H1 (cell line): ENCODE measurements at regions not wholly inside any gene's neighbourhood (a gene's known extent, or its start where the extent isn't known, plus 50 kb on each side); places are given as distances from the start of the nearest gene placed in this dataset.

ENCODE experiments used
- CTCF ChIA-PET: fragments of 300-600 bp; sonication (Branson Sonifier 250); formaldehyde crosslinking; loops from one replicate; lab custom pipeline; 2021; ENCODE audit not compliant: partially characterized antibody; lab: Charles Lee
- POLR2A ChIA-PET: fragments of 300-600 bp; sonication (Branson Sonifier 250); formaldehyde crosslinking; loops from one replicate; lab custom pipeline; 2021; ENCODE audit warnings: inconsistent platforms; ENCODE audit not compliant: partially characterized antibody; lab: Charles Lee
- DNase-seq, 2 experiments: peaks; one replicate each; pipeline versions ENCODE4 v3.0.0 to v3.0.0-alpha.2; 2010 to 2022; ENCODE audit warnings: low spot score in 2 of 2, low read depth in 1 of 2, mixed read lengths in 1 of 2
- FAIRE-seq: peaks from 2 replicates; lab custom pipeline; 2011; peaks lifted over from hg19 to GRCh38; lab: Jason Lieb, UNC
- H2AFZ ChIP-seq: 2 replicates; pipeline ENCODE4 v1.8.1; 2012; ENCODE audit warnings: low read length, inconsistent platforms
- H2AK5ac ChIP-seq: 2 replicates; pipeline ENCODE4 v1.6.1; 2013; ENCODE audit warnings: low read depth, low read length
- H2BK120ac ChIP-seq: replicated peaks from 2 replicates; pipeline ENCODE3; 2013; ENCODE audit warnings: low read depth, low read length, inconsistent platforms
- H2BK12ac ChIP-seq: 2 replicates; pipeline ENCODE4 v1.6.1; 2013; ENCODE audit warnings: low read depth, low read length
- H2BK15ac ChIP-seq: 2 replicates; pipeline ENCODE4 v1.6.1; 2013; ENCODE audit warnings: low read length
- H2BK20ac ChIP-seq: 2 replicates; pipeline ENCODE4 v1.6.1; 2013; ENCODE audit warnings: low read length
- H2BK5ac ChIP-seq: 2 replicates; pipeline ENCODE4 v1.6.1; 2013; ENCODE audit warnings: low read depth, low read length
- H3K14ac ChIP-seq: 2 replicates; pipeline ENCODE4 v1.6.1; 2013; ENCODE audit warnings: inconsistent platforms; ENCODE audit not compliant: insufficient read length
- H3K18ac ChIP-seq: 2 replicates; pipeline ENCODE4 v1.6.1; 2013; ENCODE audit warnings: low read length; ENCODE audit errors: extremely low read depth
- H3K23ac ChIP-seq: 2 replicates; pipeline ENCODE4 v1.6.1; 2013; ENCODE audit warnings: inconsistent platforms; ENCODE audit not compliant: insufficient read length
- H3K23me2 ChIP-seq: 2 replicates; pipeline ENCODE4 v1.6.1; 2013; ENCODE audit warnings: low read depth, low read length
- H3K27ac ChIP-seq: 2 replicates; pipeline ENCODE4 v1.6.1; 2011; ENCODE audit warnings: low read depth, low read length, inconsistent platforms
- H3K27me3 ChIP-seq, 4 experiments: replicated peaks in 1 of 4; 1 replicate in 1 of 4; 2 replicates in 3 of 4; pipeline versions ENCODE4 v1.6.1 to v1.8.1; 2011 to 2013; ENCODE audit warnings: low read length in 3 of 4, mild to moderate bottlenecking in 3 of 4, inconsistent platforms in 2 of 4, mixed read lengths in 2 of 4, moderate library complexity in 1 of 4; ENCODE audit not compliant: control insufficient read depth in 3 of 4, insufficient read depth in 3 of 4; ENCODE audit errors: extremely low read depth in 1 of 4
- H3K36me3 ChIP-seq, 4 experiments: 2 replicates each; pipeline versions ENCODE4 v1.6.1 to v1.8.1; 2011 to 2013; ENCODE audit warnings: mild to moderate bottlenecking in 4 of 4, low read length in 3 of 4, moderate library complexity in 2 of 4, control low read depth in 1 of 4, inconsistent platforms in 1 of 4; ENCODE audit not compliant: insufficient read depth in 4 of 4, control insufficient read depth in 2 of 4
- H3K4ac ChIP-seq: replicated peaks from 2 replicates; pipeline ENCODE3; 2013; ENCODE audit warnings: low read length, low read depth, mixed read lengths, inconsistent platforms; ENCODE audit not compliant: insufficient read length
- H3K4me1 ChIP-seq, 4 experiments: replicated peaks in 1 of 4; 1 replicate in 1 of 4; 2 replicates in 3 of 4; pipeline versions ENCODE4 v1.6.1 to v1.8.1; 2011 to 2013; ENCODE audit warnings: low read length in 3 of 4, inconsistent platforms in 2 of 4, mixed read lengths in 1 of 4; ENCODE audit not compliant: insufficient read depth in 4 of 4, control insufficient read depth in 3 of 4
- H3K4me2 ChIP-seq, 2 experiments: 2 replicates each; pipeline versions ENCODE4 v1.6.1 to v1.8.1; 2011 to 2013; ENCODE audit warnings: low read depth in 2 of 2, low read length in 2 of 2, control low read depth in 1 of 2, inconsistent platforms in 1 of 2, mild to moderate bottlenecking in 1 of 2; ENCODE audit not compliant: insufficient read depth in 1 of 2
- H3K4me3 ChIP-seq, 4 experiments: fragments of 200-600, 300-600 bp in 1 of 4; sonication (generic), shearing (Covaris generic), sonication (Bioruptor Twin) in 1 of 4; 2 replicates each; pipeline versions ENCODE4 v1.5.1 to v1.8.1; 2011 to 2016; ENCODE audit warnings: low read length in 4 of 4, low read depth in 3 of 4, control low read depth in 2 of 4, inconsistent platforms in 2 of 4, mild to moderate bottlenecking in 2 of 4, mixed read lengths in 1 of 4, moderate library complexity in 1 of 4; ENCODE audit not compliant: insufficient read depth in 2 of 4; ENCODE audit errors: extremely low read depth in 1 of 4
- H3K56ac ChIP-seq: replicated peaks from 2 replicates; pipeline ENCODE3; 2013; ENCODE audit warnings: low read depth, mild to moderate bottlenecking, mixed read lengths, low read length, inconsistent platforms; ENCODE audit not compliant: insufficient read length
- H3K79me1 ChIP-seq: 2 replicates; pipeline ENCODE4 v1.6.1; 2013; ENCODE audit warnings: low read depth, low read length, control low read depth
- H3K79me2 ChIP-seq, 2 experiments: 2 replicates each; pipeline versions ENCODE4 v1.6.1 to v1.8.1; 2012 to 2013; ENCODE audit warnings: low read length in 2 of 2, mild to moderate bottlenecking in 2 of 2, inconsistent platforms in 1 of 2; ENCODE audit not compliant: insufficient read depth in 2 of 2, control insufficient read depth in 1 of 2
- H3K9ac ChIP-seq, 4 experiments: replicated peaks in 1 of 4; 1 replicate in 1 of 4; 2 replicates in 3 of 4; pipeline versions ENCODE4 v1.6.1 to v1.8.1; 2011 to 2013; ENCODE audit warnings: low read depth in 3 of 4, low read length in 3 of 4, control low read depth in 2 of 4, mild to moderate bottlenecking in 2 of 4, moderate library complexity in 2 of 4, inconsistent platforms in 1 of 4; ENCODE audit errors: extremely low read depth in 1 of 4
- H3K9me3 ChIP-seq, 2 experiments: 2 replicates each; pipeline versions ENCODE4 v1.6.1 to v1.8.1; 2012 to 2013; ENCODE audit warnings: mild to moderate bottlenecking in 2 of 2, moderate library complexity in 2 of 2, control low read depth in 1 of 2, inconsistent platforms in 1 of 2, low read depth in 1 of 2, low read length in 1 of 2, mixed read lengths in 1 of 2; ENCODE audit not compliant: insufficient read depth in 2 of 2
- H4K20me1 ChIP-seq, 2 experiments: replicated peaks in 1 of 2; 2 replicates each; pipeline versions ENCODE3 to v1.8.1; 2011 to 2013; ENCODE audit warnings: inconsistent platforms in 2 of 2, low read length in 2 of 2, mild to moderate bottlenecking in 1 of 2; ENCODE audit not compliant: insufficient read depth in 2 of 2, control insufficient read depth in 1 of 2
- H4K5ac ChIP-seq: 2 replicates; pipeline ENCODE4 v1.6.1; 2013; ENCODE audit warnings: low read length, low read depth, mixed read lengths, inconsistent platforms; ENCODE audit not compliant: insufficient read length
- H4K8ac ChIP-seq: 2 replicates; pipeline ENCODE4 v1.8.0; 2013; ENCODE audit warnings: mild to moderate bottlenecking, moderate library complexity, low read length, inconsistent platforms; ENCODE audit not compliant: insufficient read depth; ENCODE audit errors: extremely low read depth
- H4K91ac ChIP-seq: replicated peaks from 2 replicates; pipeline ENCODE3; 2013; ENCODE audit warnings: low read length, mixed read lengths, inconsistent platforms; ENCODE audit not compliant: insufficient read length
- HDAC6 ChIP-seq: IDR thresholded peaks from one replicate; pipeline ENCODE4 v1.7.1; 2012; ENCODE audit warnings: low read depth, mild to moderate bottlenecking, inconsistent platforms, low read length, moderate library complexity
- MAFK ChIP-seq: IDR thresholded peaks from 2 replicates; pipeline ENCODE4 v1.6.1; 2012; ENCODE audit warnings: low read depth, mild to moderate bottlenecking, improper control_type of control experiment, low read length
- RXRA ChIP-seq: IDR thresholded peaks from 2 replicates; pipeline ENCODE4 v1.6.1; 2011; ENCODE audit warnings: low read depth, mild to moderate bottlenecking, low read length, moderate library complexity; ENCODE audit not compliant: insufficient read depth
- SIRT6 ChIP-seq: IDR thresholded peaks from one replicate; pipeline ENCODE4 v1.7.1; 2012; ENCODE audit warnings: low read length, inconsistent platforms
- WGBS, 2 experiments: shearing (Covaris generic) in 1 of 2; methylation state at CpG; one replicate each; pipeline versions ENCODE4 v1.1.6 to v1.1.7; 2013 to 2015; ENCODE audit warnings: low lambda C conversion rate in 2 of 2, mixed read lengths in 2 of 2, inconsistent platforms in 1 of 2, low coverage in 1 of 2, missing lambda C conversion rate in 1 of 2; ENCODE audit not compliant: insufficient replicate concordance in 2 of 2, insufficient coverage in 1 of 2, insufficient read length in 1 of 2; ENCODE audit errors: extremely low coverage in 1 of 2, missing lambda C conversion rate in 1 of 2; 5-methylcytosine and 5-hydroxymethylcytosine counted together
- TF ChIP-seq, protein P1 (sequence below): IDR thresholded peaks from 2 replicates; pipeline ENCODE4 v1.6.1; 2012; ENCODE audit warnings: inconsistent platforms
- TF ChIP-seq, protein P2 (sequence below): IDR thresholded peaks from 2 replicates; pipeline ENCODE4 v1.6.1; 2012; ENCODE audit warnings: inconsistent platforms

DNA sequence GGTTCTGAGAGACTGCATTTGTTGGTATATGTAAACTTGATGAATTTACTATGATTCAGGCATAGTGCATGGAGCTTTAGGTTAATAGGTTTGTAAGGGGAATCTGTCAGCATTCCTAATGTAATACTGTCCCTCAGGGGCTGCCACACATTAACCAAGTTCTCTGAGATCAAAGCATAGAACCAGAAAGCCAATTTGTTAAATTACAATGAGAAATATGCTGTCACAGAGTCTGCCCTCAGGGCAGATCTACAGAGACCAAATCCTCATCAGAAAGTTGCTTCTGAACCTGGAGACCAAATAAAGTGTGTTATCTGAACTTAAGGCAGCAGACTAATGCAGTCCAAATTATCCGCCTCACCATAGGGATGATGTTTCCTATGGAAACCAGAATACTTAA lies 250.8 kb upstream of the HTR1E start:
- H3K18ac ChIP-seq = no peak overlapping the region
- no peak overlapping the region for H3K56ac ChIP-seq
- DNase-seq (no peak), FAIRE-seq (no peak)
- H2BK15ac ChIP-seq = no peak overlapping the region
- 100% methylated on average over 1 of the region's 1 CpG; no CpG with 5 or more reads in 1 of the 2 experiments for WGBS, 2 experiments
- H3K14ac ChIP-seq = no peak overlapping the region
- H4K20me1 ChIP-seq = no peaks in the 10 kb centered on the region
- no peak overlapping the region for H3K23ac ChIP-seq
- H2BK12ac ChIP-seq = no peak overlapping the region
- no peaks in the 10 kb centered on the region for H3K79me1 ChIP-seq
- H3K27ac ChIP-seq = no peak overlapping the region
- no peaks in the 10 kb centered on the region for H3K23me2 ChIP-seq
- H3K9me3 ChIP-seq = no peaks in the 10 kb centered on the region
- H2BK5ac ChIP-seq = no peak overlapping the region
- no peaks in the 10 kb centered on the region for H3K27me3 ChIP-seq
- no peak overlapping the region for H2BK120ac ChIP-seq
- H4K91ac ChIP-seq = no peak overlapping the region
- H2BK20ac ChIP-seq = no peak overlapping the region
- H3K36me3 ChIP-seq = no peaks in the 10 kb centered on the region
- no peak overlapping the region for H4K5ac ChIP-seq
- H3K4ac ChIP-seq = no peak overlapping the region
- H2AFZ ChIP-seq = no peak overlapping the region
- ChIA-PET POLR2A (no interaction called here), CTCF (no interaction called here)
- H3K4me2 ChIP-seq = no peak overlapping the region
- H3K4me1 ChIP-seq = no peaks in the 10 kb centered on the region
- no peaks in the 10 kb centered on the region for H3K79me2 ChIP-seq
- H2AK5ac ChIP-seq = no peak overlapping the region
- no peak overlapping the region for H3K9ac ChIP-seq
- no peak overlapping the region for H3K4me3 ChIP-seq
- no peak overlapping the region for H4K8ac ChIP-seq
- TF ChIP-seq SIRT6 (no peak), MAFK (no peak), RXRA (no peak), HDAC6 (no peak)
- TF ChIP-seq, protein P1, sequence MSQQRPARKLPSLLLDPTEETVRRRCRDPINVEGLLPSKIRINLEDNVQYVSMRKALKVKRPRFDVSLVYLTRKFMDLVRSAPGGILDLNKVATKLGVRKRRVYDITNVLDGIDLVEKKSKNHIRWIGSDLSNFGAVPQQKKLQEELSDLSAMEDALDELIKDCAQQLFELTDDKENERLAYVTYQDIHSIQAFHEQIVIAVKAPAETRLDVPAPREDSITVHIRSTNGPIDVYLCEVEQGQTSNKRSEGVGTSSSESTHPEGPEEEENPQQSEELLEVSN = no peak
- TF ChIP-seq, protein P2, sequence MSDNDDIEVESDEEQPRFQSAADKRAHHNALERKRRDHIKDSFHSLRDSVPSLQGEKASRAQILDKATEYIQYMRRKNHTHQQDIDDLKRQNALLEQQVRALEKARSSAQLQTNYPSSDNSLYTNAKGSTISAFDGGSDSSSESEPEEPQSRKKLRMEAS = no peak
